Stimulated activated CD4-positive, alpha-beta T cell treated with anti-CD3 and anti-CD28 coated beads, Interleukin-15, amount 100 ng/mL, for 24 hours (primary cell): ENCODE measurements at regions not wholly inside any gene's neighbourhood (a gene's known extent, or its start where the extent isn't known, plus 50 kb on each side); places are given as distances from the start of the nearest gene placed in this dataset.
"Not testable (repeated sequence)": the region's sequence is repeated elsewhere in the genome, so short reads cannot be mapped to it uniquely, and the experiment has no call there.

Experiments
- DNase-seq: peaks from one replicate; pipeline ENCODE4 v3.0.0-alpha.2; 2020

DNA sequence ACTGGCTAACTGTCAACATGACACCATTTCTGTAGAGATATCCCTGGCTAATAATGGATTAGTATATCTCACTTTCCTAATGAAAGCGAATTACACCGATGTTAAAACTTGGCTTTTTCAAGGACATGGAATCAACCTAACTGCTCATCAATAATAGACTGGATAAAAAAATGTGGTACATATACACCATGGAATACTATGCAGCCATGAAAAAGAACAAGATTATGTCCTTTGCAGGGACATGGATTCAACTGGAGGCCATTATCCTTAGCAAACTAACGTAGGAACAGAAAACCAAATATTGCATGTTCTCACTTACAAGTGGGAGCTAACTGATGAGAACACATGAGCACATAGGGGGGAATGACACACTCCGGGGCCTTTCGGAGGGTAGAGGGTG, 62.6 kb downstream of the ZIC1 start:
- no peak for DNase-seq

DNA sequence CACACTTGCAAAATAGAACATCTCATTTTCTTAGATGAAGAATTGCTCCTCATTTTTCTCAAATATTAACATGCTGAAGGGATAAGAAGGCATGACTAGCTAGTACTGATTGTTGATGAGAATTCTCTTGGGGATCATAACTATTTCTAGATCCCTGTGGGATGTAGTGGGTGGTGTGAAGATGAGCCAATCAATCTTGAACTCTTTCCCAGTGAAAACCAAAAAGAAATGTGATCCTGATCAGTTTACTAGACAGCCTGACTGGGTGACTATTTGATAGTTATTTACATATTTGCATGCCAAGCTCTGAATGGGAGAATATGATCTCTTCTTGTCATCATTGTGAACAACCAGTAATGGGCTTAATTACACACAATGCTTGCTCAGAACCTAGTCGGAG, 63.7 kb downstream of the ZIC1 start:
- no peak for DNase-seq

DNA sequence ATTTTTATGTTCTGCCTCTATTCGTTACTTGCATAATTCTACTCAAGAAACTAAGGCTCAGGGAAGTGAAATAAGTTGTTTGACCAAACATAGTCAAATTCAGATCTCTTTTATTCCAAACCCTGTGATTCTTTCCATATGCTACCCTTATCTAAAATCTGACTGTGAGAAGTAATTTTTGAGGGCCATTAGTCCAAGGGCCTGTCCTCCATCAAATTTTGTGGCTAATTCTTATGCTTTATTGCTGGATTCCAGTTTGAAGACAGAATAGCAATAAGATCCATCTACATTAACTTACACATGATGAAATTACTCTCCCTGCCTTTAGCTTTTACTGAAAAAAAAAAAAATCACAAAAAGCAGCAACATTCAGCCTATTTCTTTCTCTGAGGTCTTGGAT, 74.0 kb downstream of the ZIC1 start:
- DNase-seq = no peak

DNA sequence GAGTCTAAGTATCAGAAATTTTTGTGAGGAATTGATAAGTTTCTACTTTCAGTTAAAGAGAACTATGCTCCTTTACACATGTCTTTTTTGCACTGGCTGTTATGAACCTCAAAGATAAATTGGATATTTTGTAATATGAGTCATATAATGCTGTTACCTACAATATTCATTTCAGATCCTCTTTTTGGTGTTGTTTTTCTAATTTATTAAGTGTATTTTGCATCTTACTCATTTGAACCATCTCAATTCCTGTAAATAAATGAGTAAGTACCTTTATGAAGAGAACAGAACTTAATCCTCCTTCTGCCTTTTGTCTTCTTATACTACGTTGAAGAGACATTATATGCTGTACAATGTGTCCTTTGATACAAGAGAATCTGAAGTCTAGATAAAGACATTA, 74.4 kb downstream of the ZIC1 start:
- no peak for DNase-seq

DNA sequence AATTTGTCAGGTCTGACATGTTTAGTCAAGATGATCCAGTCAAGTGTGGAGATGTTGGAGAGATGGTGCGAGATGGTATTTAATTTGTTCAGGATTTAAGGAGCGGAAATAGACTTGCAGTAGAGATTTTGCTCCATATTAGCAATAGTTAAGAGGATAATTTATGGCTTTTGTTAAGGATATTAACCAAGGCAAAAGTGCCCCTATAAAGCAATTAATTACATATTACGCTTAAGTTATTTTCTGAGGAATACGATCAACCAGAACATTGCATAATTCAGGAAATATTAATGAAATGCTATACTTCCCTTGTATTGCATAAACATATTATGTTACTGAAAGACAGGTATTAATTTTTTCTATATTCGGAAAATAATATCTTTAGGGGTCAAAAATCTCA, 83.9 kb downstream of the ZIC1 start:
- DNase-seq = no peak

DNA sequence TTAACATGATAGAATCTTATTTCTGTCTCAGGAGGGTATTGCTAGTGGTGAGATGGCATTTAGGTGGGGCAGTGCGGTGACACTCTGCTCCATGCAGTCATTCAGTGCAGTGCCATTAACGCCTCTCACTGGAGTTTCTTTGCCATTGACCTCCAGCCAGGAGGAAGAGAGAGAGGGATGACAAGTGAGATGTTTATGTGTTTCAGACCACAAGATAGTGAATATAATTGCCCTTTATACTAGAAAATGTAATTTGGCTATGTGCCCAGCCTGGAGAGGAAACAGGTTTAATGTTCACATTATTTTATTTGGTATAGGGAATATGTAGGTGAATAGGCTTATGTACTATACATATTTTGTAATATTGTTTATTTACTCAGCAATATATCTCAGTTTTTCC, 84.5 kb downstream of the ZIC1 start:
- DNase-seq = no peak

DNA sequence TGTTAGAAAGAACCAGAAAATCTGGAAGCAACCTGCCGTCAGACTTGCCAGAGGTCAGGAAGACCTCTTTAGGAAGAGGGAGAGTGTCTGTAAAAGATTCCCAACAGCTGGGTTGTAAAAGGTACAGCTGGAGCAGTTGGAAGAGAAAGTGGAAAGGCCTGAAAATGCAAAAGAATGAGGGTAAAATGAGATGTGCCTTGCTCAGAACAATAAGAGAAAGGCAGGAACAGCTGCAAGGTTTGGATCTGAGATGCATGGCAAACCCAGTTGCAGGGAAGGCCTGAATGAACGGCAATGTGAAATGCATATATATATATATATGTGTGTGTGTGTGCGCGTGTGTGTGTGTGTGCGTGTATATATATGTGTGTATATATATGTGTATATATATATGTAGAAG, 88.1 kb downstream of the ZIC1 start:
- DNase-seq = no peak

DNA sequence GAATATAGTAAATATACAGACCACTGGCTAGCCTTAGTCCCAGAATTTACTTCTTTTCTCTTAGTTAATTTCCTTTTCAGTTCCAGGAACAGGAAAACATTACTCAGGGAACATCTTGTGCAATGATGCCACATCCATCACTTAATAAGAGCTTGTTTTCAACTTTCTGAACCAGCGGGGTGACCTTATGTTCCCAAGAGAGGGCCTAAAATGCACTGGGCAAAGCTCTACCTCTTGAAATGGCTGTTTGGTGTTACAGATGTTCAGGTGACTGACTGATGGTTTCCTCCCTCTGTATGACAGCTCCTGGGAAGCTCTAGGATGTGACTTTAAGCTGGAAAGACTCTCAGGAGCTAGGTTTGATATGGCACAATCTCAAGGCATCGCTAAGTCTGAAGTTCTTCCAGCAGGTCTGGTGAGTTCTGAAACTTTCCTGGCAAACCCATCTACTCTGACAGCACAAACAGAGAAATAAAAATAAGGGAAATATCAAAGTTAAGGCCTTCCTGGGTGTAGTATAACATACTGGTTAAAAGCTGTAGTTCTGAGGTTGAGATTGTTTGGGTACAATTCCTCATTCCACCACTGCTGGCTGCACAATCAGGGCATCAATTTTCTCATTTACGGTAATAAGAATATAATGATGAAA, 98.6 kb downstream of the ZIC1 start:
- no peak for DNase-seq

DNA sequence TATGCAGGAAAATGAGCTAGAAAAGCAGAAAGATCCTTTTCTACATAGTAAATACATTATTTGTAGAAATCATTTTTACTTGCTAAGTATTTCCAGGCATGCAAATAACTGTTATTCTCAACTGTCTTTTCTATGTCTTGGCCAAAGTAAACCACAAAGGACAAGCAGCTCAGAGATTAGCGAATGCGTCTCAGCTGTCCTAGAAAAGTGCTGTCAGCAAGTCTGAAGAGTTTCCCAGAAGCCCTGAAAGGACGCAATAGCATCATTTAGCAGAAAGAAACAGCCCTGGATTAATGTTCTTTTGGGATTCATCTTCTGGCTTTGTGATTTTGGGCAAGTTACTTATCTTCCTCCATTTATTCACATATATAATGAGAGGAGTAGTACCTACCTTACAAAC, 100.3 kb downstream of the ZIC1 start:
- no peak for DNase-seq

DNA sequence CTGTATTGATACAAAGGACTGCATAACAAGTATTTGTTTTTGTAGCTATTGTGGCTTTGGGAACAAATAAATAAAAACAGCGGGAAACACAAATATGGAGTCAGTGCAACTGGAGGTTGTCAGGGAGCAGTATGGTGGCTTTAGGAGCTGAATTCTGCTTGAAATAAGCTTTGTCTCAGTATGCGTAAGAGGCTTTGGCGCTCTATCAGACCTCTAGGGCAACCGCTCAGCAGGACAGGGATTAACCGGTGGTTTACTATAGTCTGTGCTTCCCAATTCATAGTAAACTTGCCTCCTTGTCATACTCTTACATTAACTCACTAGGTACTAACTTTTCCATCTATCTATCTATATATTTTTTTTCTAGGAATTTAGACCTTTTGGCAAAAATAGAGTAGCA, 104.6 kb downstream of the ZIC1 start:
- no peak for DNase-seq

DNA sequence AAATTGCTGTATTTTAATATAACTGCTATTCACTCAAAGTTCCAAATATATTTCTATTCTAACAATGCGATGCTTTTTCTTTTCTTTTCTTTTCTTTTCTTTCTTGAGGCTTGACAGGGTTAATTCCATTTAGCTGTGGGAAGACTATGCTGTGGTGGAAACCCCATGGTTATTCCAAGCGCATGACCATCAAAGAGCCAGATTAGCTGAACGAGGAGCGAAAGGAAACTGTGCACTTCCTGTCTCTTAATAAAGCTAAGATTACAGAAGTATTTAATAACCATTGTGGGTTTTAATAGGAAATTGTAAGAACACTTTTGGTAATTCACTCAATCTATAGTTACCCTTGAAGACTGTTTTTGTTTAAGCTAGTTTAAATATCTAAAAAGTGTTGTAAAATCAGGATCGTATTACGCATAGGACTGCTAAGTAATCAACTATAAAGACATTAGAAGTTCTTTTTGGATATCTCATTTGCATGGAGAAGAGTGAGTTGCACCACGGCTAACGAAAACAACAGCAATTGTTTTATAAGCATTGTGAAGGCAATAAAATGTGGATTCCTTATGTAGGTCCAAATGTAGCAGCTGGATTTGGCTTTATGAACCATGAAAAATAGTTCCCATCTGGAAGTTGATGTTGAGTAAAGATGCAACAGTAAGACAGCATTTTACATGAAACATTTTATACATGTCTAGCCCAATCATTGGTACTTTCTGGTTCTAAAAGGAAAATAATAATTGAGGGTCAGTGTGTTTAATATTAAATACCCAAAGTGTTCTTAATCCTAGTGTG, 105.4 kb downstream of the ZIC1 start:
- DNase-seq = no peak

DNA sequence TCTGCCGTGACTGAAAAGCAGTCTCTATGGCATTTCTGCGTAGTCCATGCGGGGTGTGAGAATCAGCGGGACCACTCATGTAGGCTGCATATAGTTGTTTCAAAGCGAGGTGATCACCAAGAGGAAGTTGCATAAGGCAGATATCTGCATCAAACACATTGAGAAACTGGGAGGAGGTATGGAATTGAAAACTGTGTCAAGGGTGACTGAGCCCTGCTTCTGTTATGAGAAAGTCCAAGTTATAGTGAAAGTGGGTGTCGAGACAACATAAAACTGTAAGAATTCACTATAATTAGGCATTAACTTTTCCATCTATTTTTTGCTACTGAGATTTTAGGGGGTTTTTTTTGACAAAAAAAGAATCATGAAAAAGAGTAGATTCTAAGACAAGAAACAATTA, 109.3 kb downstream of the ZIC1 start:
- no peak for DNase-seq

DNA sequence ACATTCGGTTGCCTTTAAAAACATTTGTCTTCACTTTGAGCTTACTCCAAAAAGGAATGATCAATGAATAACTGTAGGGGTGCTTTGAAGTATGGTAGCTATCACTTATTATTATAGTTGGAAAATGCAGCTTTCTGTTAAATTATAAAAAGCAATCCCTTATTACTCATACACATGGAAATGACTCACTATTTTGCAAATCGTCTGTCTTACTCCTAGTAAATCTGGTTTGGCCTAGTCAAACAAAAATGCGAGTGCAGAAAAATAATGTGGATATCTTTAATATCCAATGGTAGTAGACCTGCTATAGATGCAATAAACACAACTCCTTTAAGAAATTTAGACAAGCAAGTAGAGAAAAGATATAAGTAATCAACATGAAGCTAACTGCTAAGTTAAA, 112.5 kb downstream of the ZIC1 start:
- no peak for DNase-seq

DNA sequence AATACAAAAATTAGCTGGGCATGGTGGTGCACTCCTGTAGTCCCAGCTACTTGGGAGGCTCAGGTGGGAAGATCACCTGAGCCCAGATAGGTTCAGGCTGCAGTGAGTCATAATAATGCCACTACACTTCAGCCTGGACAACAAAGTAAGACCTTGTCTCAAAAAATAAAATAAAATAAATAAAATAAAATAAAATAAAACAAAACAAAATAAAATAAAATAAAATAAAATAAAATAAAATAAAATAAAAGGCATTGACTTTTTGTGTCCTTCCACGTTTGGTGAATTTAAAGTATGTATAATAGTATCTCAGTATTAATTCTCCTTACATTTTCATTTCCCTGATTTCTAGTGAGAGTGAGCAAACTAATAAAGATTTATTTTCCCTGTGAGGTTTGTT, 113.6 kb downstream of the ZIC1 start:
- not testable (repeated sequence) for DNase-seq

DNA sequence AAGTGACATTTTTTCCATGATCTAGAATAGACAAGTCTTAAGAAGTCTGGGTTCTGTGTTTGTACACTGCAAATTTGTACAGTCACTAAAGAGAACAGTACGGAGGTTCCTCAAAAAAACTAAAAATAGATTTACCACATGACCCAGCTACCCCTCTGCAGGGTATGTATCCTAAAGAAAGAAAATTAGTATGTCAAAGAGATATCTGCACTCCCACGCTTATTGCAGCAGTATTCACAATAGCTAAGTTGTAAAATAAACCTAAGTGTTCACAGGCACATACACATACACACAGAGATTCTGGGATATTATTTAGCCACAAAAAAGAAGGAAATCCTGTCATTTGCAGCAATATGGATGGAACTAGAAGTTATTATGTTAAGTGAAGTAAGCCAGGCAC, 120.4 kb downstream of the ZIC1 start:
- DNase-seq = no peak

DNA sequence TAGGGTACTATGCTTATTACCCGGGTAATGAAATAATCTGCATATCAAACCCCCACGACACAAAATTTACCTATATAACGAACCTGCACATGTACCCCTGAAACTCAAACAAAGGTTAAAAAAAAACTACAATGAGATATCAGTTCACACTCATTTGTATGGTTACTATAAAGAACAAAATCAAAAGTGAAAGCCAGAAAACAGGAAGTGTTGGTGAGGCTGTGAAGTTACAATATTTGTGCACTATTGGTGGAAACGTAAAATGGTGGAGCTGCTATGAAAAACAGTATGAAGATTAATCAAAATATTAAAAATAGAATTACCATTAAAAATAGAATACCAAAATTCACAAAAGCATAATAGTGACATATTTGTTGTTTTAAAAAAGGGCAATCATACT, 128.9 kb downstream of the ZIC1 start:
- no peak for DNase-seq

DNA sequence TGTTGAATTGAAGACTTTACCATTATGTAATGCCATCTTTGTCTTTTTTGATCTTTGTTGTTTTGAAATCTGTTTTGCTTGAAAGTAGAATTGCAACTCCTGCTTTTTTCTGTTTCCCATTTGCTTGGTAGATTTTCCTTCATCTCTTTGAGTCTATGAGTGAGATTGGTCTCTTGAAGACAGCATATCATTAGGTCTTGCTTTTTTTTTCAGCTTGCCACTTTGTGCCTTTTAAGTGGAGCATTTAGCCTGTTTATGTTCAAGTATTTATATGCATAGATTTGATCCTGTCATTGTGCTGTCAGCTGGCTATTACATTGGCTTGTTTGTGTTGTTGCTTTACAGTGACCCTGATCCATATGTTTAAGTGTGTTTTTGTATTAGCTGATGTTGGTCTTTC, 131.8 kb downstream of the ZIC1 start:
- DNase-seq = no peak

DNA sequence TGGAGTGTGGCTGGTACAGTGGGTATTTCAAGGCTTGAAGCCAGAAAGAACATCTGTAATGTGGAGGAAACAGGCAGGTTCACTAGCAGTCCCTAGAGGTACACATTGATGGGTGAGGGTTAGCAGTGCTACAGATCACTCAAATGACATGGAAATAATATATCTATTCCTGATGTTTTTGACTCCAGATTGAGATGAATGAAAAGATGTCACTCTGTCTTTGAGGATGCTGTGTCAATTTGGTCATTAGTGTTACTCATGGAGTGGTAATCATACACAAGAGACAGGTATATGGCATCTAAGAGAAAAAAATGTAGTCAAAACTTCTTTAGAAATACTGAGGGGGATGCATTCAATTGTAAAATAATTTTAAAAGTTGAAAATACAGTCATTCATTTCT, 135.1 kb downstream of the ZIC1 start:
- DNase-seq = no peak

DNA sequence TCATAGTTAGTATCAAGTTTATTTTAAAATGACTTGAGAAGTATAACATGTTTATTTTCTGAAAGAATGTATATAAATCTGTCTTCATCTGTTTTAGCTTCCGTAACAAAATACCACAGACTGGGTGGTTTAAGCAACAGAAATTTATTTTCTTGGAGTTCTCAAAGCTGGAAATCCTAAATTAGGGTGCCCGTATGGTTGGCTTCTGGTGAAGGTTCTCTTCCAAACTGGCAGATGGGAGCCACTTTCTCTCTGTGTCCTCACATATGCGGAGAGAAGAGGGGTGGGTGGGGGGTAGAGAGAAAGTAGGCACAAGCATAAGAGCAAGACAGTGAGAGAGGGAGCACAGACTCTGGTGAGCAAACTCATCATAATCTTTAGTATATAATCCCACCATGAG, 142.3 kb downstream of the ZIC1 start:
- DNase-seq = no peak

DNA sequence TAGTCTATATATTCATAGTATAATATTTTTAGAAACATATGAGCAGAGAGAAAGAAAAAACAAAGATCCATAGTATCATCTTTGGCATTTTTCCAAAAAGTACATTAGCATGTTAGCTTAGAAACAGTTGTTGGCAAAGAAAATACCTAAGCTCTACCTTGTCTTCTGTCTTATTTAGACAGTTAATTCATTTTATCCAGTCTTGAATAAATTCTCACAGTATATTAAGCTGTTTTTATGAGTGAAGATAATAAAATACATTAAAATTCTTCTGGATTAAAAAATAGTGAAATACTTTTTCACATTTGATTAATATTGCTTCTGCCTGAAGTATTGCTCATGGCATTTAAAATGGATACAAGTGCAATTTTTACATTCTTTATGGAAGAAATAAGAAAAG, 145.2 kb downstream of the ZIC1 start:
- no peak for DNase-seq

DNA sequence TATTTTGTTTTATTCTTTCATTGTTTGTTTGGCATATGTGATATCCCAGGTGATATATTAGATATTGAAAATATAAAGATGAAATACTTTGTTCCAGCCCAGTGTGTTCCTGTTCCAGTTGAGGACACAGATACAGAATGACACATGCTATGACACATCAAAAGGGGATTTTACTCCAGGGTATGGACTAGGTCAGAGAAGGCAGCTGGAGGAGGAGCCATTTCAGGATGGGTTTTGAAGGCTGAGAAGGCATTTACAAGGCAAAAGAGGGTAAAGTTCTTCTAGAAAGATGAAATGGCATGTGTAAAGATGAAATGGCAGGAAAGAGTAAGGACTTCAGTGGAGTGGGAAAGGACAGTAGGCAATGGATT, 163.8 kb downstream of the ZIC1 start:
- no peak for DNase-seq

DNA sequence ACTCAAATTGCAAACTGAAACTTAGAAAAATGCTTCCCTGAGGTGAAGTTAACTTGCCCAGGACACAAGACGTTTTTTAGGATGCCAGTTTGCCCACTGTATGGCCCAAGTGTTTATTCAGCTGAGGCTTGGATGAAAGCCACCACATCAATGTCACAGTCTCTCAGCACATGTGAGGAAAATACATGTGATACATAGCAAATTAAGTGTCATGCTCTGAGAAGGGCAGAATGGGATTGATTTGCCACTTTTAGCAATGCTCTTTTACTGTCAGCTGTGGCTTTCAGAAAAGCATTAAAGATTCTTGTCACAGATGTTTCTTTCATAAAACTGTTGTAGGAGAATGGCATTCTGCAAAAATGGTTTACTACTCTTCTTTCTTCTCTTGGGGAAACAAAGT, 165.5 kb downstream of the ZIC1 start:
- DNase-seq = no peak

DNA sequence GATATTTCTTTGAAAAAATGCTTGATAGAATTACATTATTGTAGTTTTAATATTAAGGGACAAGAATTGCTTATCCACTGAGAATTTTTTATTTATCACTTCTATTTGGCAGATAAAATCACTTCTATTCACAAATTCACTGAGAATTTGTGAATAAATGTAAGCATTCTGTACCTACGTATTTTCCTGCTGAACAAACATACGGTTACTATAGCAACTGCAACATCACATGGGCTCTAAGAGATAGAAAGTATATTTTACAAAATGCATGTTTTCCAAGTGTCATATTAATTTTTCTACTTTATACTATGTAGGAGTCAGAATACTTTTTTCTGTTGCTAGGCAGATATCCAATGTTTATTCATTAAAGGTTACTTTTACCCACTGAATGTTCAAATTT, 166.2 kb downstream of the ZIC1 start:
- DNase-seq = no peak

DNA sequence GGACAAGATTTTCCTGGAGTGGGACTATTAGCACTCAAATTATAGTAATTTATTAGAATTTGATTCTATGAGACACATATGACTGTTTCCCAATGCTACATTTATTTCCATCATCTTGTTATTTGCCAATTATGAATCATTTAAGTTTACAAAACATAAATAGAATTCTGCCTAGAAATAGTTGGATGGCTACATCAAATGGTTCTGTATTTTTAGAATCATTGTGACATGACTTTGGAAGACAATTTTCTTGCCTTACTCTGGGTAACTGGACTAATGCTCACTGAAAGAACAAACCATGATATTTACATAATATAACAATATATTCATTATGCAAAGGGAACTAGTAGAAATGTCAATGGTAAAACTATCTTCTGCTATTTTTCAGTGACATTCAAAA, 173.5 kb downstream of the ZIC1 start:
- no peak for DNase-seq

DNA sequence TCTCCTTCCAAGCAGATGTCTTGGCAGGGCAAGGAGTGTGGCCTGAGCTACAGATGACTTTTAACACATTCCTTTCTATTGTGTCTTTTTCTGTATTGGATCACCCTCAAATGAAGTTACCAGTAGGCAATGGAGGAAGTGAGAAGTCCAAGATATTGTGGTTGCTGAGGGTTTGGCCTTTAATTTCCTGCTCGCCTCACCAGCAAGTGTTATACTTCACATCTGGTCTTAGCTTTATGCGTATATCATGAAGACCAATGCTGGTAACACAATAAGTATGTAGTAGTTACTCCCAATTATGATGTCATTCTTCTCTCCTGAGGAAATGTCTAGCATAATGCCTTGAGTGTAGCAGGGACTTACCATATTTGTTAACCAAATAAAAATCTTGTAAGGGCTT, 179.9 kb downstream of the ZIC1 start:
- no peak for DNase-seq
